DOHH2 (cell line): ENCODE measurements at regions not wholly inside any gene's neighbourhood (a gene's known extent, or its start where the extent isn't known, plus 50 kb on each side); places are given as distances from the start of the nearest gene placed in this dataset.

ENCODE experiments used
- H3F3A ChIP-seq: fragments of 200-600 bp; sonication (generic), shearing (Covaris generic); 2 replicates; pipeline ENCODE4 v1.6.0; 2016; ENCODE audit warnings: antibody characterized with exemption, mild to moderate bottlenecking; ENCODE audit not compliant: control insufficient read depth, insufficient read depth
- H3K27ac ChIP-seq: fragments of 200-600 bp; sonication (generic); 2 replicates; pipeline ENCODE4 v1.5.1; 2014; ENCODE audit warnings: low read depth, mild to moderate bottlenecking, low read length, moderate library complexity
- H3K27me3 ChIP-seq: fragments of 200-600 bp; sonication (generic); 2 replicates; pipeline ENCODE4 v1.6.1; 2014; ENCODE audit warnings: mild to moderate bottlenecking, low read length, mixed read lengths; ENCODE audit not compliant: control insufficient read depth
- H3K36me3 ChIP-seq: fragments of 200-600 bp; sonication (generic); 2 replicates; pipeline ENCODE4 v1.6.1; 2014; ENCODE audit warnings: mild to moderate bottlenecking, low read length, moderate library complexity, mixed read lengths; ENCODE audit not compliant: control insufficient read depth
- H3K4me1 ChIP-seq: fragments of 200-600 bp; sonication (generic); 2 replicates; pipeline ENCODE4 v1.6.1; 2014; ENCODE audit warnings: mild to moderate bottlenecking, low read length, mixed read lengths; ENCODE audit not compliant: control insufficient read depth
- H3K4me2 ChIP-seq: fragments of 200-600 bp; sonication (generic); 2 replicates; pipeline ENCODE4 v1.6.0; 2014; ENCODE audit warnings: mild to moderate bottlenecking, low read length, moderate library complexity
- H3K4me3 ChIP-seq: fragments of 200-600 bp; sonication (generic); 2 replicates; pipeline ENCODE4 v1.5.1; 2014; ENCODE audit warnings: mild to moderate bottlenecking, low read length, mixed read lengths
- H3K79me2 ChIP-seq: fragments of 200-600 bp; sonication (generic); 2 replicates; pipeline ENCODE4 v1.6.1; 2014; ENCODE audit warnings: mild to moderate bottlenecking, low read length, mixed read lengths; ENCODE audit not compliant: control insufficient read depth
- H3K9me2 ChIP-seq: fragments of 200-600 bp; sonication (generic); replicated peaks from 2 replicates; pipeline ENCODE4 v1.6.1; 2014; ENCODE audit warnings: mild to moderate bottlenecking, low read length, mixed read lengths; ENCODE audit not compliant: control insufficient read depth
- H3K9me3 ChIP-seq: fragments of 200-600 bp; sonication (generic); 2 replicates; pipeline ENCODE4 v1.6.1; 2014; ENCODE audit warnings: antibody characterized with exemption, low read length, mixed read lengths; ENCODE audit not compliant: control insufficient read depth, insufficient read depth
- H4K20me1 ChIP-seq: fragments of 200-600 bp; sonication (generic); 2 replicates; pipeline ENCODE4 v1.6.0; 2014; ENCODE audit warnings: low read depth, mild to moderate bottlenecking, antibody characterized with exemption, low read length, moderate library complexity; ENCODE audit not compliant: control insufficient read depth, insufficient read depth
- EZH2phosphoT487 ChIP-seq: fragments of 200-600 bp; sonication (generic); IDR thresholded peaks from 2 replicates; pipeline ENCODE4 v1.6.1; 2017; ENCODE audit warnings: borderline replicate concordance, mild to moderate bottlenecking, antibody characterized with exemption, low read length, moderate library complexity, mixed read lengths
- TF ChIP-seq, protein P1 (sequence below): fragments of 200-600 bp; sonication (generic); IDR thresholded peaks from one replicate; pipeline ENCODE4 v1.5.1; 2014; ENCODE audit warnings: antibody characterized with exemption, mild to moderate bottlenecking, low read depth, low read length; ENCODE audit not compliant: poor library complexity, severe bottlenecking

DNA sequence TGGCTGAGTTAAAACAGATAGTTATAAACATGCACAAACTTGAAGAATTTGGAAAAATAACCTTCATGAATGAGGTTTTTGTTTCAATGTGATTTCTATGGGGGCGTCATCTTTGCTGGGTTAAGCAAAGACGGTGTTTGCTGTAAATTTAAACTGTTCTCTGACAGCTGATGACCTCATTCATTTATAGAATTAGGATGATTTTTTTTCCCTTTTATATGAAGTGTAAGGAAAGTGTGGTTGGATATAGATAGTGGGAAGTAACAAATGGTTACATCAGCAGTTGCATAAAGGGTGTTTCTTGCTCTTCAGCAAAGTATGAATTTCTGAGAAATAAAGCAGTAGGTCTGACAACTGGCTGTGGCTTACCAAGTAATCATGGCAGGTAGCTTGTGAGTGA lies 137.2 kb upstream of the CENPW start:
- Histone ChIP-seq H3K9me2 (no peaks in the 10 kb centered on the region), H3K4me3 (no peak overlapping the region), H3K27ac (no peak overlapping the region), H3K9me3 (no peaks in the 10 kb centered on the region), H4K20me1 (no peaks in the 10 kb centered on the region), H3K79me2 (no peaks in the 10 kb centered on the region), H3F3A (no peaks in the 10 kb centered on the region), H3K4me2 (no peak overlapping the region), H3K4me1 (no peaks in the 10 kb centered on the region), H3K36me3 (no peaks in the 10 kb centered on the region), H3K27me3 (no peaks in the 10 kb centered on the region)
- TF ChIP-seq, protein P1, sequence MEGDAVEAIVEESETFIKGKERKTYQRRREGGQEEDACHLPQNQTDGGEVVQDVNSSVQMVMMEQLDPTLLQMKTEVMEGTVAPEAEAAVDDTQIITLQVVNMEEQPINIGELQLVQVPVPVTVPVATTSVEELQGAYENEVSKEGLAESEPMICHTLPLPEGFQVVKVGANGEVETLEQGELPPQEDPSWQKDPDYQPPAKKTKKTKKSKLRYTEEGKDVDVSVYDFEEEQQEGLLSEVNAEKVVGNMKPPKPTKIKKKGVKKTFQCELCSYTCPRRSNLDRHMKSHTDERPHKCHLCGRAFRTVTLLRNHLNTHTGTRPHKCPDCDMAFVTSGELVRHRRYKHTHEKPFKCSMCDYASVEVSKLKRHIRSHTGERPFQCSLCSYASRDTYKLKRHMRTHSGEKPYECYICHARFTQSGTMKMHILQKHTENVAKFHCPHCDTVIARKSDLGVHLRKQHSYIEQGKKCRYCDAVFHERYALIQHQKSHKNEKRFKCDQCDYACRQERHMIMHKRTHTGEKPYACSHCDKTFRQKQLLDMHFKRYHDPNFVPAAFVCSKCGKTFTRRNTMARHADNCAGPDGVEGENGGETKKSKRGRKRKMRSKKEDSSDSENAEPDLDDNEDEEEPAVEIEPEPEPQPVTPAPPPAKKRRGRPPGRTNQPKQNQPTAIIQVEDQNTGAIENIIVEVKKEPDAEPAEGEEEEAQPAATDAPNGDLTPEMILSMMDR = no peak
- no peak for TF ChIP-seq EZH2phosphoT487

DNA sequence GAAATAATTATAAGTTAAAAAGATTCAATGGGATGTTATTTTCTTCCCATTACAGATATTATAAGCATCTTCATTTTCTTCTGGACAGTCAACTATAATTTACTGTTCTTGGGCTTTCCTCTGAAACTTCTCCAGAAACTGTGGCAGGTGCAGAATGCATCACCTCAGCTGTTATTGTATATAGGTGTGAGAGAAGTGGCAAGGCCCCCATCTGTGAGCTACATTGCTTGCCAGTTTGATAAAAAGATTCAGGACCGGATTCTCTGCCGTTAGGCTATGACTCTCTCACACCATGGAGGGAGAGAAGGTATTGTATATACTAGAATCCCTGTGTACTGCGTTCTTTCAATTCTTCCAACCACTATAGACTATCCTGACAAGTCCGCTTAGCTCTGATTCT lies 135.8 kb upstream of the CENPW start:
- Histone ChIP-seq H3K4me2 (no peak overlapping the region), H3K36me3 (no peaks in the 10 kb centered on the region), H4K20me1 (no peaks in the 10 kb centered on the region), H3K27ac (no peak overlapping the region), H3K79me2 (no peaks in the 10 kb centered on the region), H3F3A (no peaks in the 10 kb centered on the region), H3K9me2 (no peaks in the 10 kb centered on the region), H3K9me3 (no peaks in the 10 kb centered on the region), H3K4me1 (no peaks in the 10 kb centered on the region), H3K4me3 (no peak overlapping the region), H3K27me3 (no peaks in the 10 kb centered on the region)
- TF ChIP-seq, protein P1 = no peak
- TF ChIP-seq EZH2phosphoT487 = no peak

DNA sequence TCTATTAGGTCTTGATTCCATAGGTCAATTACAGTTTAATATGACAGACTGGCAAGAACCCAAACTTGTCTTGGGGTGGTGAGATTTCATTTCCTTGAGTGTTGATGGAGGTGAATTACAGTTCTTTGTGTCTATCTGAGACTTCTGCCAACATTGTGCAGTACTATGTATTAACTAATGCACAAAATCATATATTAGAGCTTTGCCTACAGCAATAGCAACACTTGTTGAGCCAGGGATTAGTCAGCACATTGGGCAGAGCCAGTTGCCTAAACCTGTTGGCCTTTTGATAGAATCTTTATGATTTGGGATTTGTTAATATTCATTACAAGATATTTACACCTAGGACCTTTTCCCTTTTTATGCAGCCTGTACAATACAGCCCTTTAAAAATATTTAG lies 135.3 kb upstream of the CENPW start:
- Histone ChIP-seq H3K9me2 (no peaks in the 10 kb centered on the region), H3K79me2 (no peaks in the 10 kb centered on the region), H3K4me2 (no peak overlapping the region), H3K27me3 (no peaks in the 10 kb centered on the region), H3F3A (no peaks in the 10 kb centered on the region), H3K27ac (no peak overlapping the region), H3K36me3 (no peaks in the 10 kb centered on the region), H3K4me1 (no peaks in the 10 kb centered on the region), H4K20me1 (no peaks in the 10 kb centered on the region), H3K9me3 (no peaks in the 10 kb centered on the region), H3K4me3 (no peak overlapping the region)
- TF ChIP-seq, protein P1 = no peak
- no peak for TF ChIP-seq EZH2phosphoT487
